Anterior cingulate cortex (tissue), 58 donors: ENCODE measurements at regions not wholly inside any gene's neighbourhood (a gene's known extent, or its start where the extent isn't known, plus 50 kb on each side); places are given as distances from the start of the nearest gene placed in this dataset.
"Not testable (repeated sequence)": the region's sequence is repeated elsewhere in the genome, so short reads cannot be mapped to it uniquely, and the experiment has no call there.

ENCODE experiments used
- DNase-seq, 58 donors: peaks; one replicate each; lab custom pipeline; 2025; lab: John Stamatoyannopoulos, UW

GRCh38 chr12:4160314-4161040, 113.1 kb upstream of the CCND2 start:
- DNase-seq: no peak

- DNase-seq: no peak
Measured at GRCh38 chr12:4159851-4160250, 113.7 kb upstream of the CCND2 start.

GRCh38 chr12:4158306-4158705, 115.3 kb upstream of the CCND2 start:
- DNase-seq: no peak

- no peak for DNase-seq
Measured at GRCh38 chr12:4157122-4157521, 116.4 kb upstream of the CCND2 start.

GRCh38 chr12:4156317-4156716, 117.2 kb upstream of the CCND2 start:
- DNase-seq: no peak

- DNase-seq: no peak
Measured at GRCh38 chr12:4154672-4155225, 118.8 kb upstream of the CCND2 start.

- DNase-seq: no peak
Measured at GRCh38 chr12:4153343-4153892, 120.1 kb upstream of the CCND2 start.

- DNase-seq: no peak
Measured at GRCh38 chr12:4152145-4152795, 121.3 kb upstream of the CCND2 start.

- DNase-seq: no peak
Measured at GRCh38 chr12:4151362-4152121, 122.0 kb upstream of the CCND2 start.

- not testable (repeated sequence) for DNase-seq
Measured at GRCh38 chr12:4150355-4150754, 123.2 kb upstream of the CCND2 start.

GRCh38 chr12:4148418-4149056, 125.0 kb upstream of the CCND2 start:
- peak in 11 of 58 donors; percentile 4 to 41 (median 17) for DNase-seq

- no peak for DNase-seq
Measured at GRCh38 chr12:4147031-4147481, 126.5 kb upstream of the CCND2 start.

GRCh38 chr12:4145990-4146859, 127.3 kb upstream of the CCND2 start:
- no peak for DNase-seq

GRCh38 chr12:4144676-4145075, 128.9 kb upstream of the CCND2 start:
- DNase-seq: no peak

GRCh38 chr12:4143896-4144295, 129.7 kb upstream of the CCND2 start:
- DNase-seq: no peak

GRCh38 chr12:4141348-4142270, 132.0 kb upstream of the CCND2 start:
- peak in 1 of 58 donors; percentile 38 for DNase-seq

- DNase-seq: no peak
Measured at GRCh38 chr12:4140581-4141301, 132.8 kb upstream of the CCND2 start.
